Neural cell (in vitro differentiated cells): ENCODE measurements at regions not wholly inside any gene's neighbourhood (a gene's known extent, or its start where the extent isn't known, plus 50 kb on each side); places are given as distances from the start of the nearest gene placed in this dataset.

Source experiments
- EZH2 ChIP-seq: fragments of 200-600, 300-800 bp; shearing (Covaris generic), sonication (generic); IDR thresholded peaks from 2 replicates; pipeline ENCODE4 v1.6.1; 2014; ENCODE audit warnings: antibody characterized with exemption, low read length, borderline replicate concordance, mild to moderate bottlenecking; ENCODE audit not compliant: insufficient read depth, poor library complexity, severe bottlenecking
- MXI1 ChIP-seq: fragments of 450-650 bp; conservative IDR thresholded peaks from 2 replicates; pipeline ENCODE4 v1.6.1; 2014; ENCODE audit warnings: antibody characterized with exemption, mild to moderate bottlenecking; ENCODE audit not compliant: poor library complexity, severe bottlenecking
- POLR2AphosphoS5 ChIP-seq: IDR thresholded peaks from 2 replicates; pipeline ENCODE4 v1.6.1; 2012
- SMC3 ChIP-seq: fragments of 450-650 bp; conservative IDR thresholded peaks from 2 replicates; pipeline ENCODE4 v1.6.1; 2014; ENCODE audit warnings: antibody characterized with exemption, mild to moderate bottlenecking, moderate library complexity; ENCODE audit not compliant: poor library complexity
- TF ChIP-seq, protein P1 (sequence below): fragments of 450-650 bp; IDR thresholded peaks from 2 replicates; pipeline ENCODE4 v1.5.1; 2014; ENCODE audit warnings: antibody characterized with exemption, mild to moderate bottlenecking, moderate library complexity; ENCODE audit not compliant: poor library complexity, severe bottlenecking
- TF ChIP-seq, protein P2 (sequence below): IDR thresholded peaks from 2 replicates; pipeline ENCODE4 v1.6.1; 2012; ENCODE audit warnings: borderline replicate concordance

GRCh38 chr2:39584283-39584965 lies 81.3 kb upstream of the TMEM178A start:
- TF ChIP-seq MXI1: no peak
- TF ChIP-seq, protein P1, sequence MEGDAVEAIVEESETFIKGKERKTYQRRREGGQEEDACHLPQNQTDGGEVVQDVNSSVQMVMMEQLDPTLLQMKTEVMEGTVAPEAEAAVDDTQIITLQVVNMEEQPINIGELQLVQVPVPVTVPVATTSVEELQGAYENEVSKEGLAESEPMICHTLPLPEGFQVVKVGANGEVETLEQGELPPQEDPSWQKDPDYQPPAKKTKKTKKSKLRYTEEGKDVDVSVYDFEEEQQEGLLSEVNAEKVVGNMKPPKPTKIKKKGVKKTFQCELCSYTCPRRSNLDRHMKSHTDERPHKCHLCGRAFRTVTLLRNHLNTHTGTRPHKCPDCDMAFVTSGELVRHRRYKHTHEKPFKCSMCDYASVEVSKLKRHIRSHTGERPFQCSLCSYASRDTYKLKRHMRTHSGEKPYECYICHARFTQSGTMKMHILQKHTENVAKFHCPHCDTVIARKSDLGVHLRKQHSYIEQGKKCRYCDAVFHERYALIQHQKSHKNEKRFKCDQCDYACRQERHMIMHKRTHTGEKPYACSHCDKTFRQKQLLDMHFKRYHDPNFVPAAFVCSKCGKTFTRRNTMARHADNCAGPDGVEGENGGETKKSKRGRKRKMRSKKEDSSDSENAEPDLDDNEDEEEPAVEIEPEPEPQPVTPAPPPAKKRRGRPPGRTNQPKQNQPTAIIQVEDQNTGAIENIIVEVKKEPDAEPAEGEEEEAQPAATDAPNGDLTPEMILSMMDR: no peak
- TF ChIP-seq SMC3: no peak
- no peak for TF ChIP-seq EZH2
- peak; percentile 17 for TF ChIP-seq POLR2AphosphoS5
- TF ChIP-seq, protein P2, sequence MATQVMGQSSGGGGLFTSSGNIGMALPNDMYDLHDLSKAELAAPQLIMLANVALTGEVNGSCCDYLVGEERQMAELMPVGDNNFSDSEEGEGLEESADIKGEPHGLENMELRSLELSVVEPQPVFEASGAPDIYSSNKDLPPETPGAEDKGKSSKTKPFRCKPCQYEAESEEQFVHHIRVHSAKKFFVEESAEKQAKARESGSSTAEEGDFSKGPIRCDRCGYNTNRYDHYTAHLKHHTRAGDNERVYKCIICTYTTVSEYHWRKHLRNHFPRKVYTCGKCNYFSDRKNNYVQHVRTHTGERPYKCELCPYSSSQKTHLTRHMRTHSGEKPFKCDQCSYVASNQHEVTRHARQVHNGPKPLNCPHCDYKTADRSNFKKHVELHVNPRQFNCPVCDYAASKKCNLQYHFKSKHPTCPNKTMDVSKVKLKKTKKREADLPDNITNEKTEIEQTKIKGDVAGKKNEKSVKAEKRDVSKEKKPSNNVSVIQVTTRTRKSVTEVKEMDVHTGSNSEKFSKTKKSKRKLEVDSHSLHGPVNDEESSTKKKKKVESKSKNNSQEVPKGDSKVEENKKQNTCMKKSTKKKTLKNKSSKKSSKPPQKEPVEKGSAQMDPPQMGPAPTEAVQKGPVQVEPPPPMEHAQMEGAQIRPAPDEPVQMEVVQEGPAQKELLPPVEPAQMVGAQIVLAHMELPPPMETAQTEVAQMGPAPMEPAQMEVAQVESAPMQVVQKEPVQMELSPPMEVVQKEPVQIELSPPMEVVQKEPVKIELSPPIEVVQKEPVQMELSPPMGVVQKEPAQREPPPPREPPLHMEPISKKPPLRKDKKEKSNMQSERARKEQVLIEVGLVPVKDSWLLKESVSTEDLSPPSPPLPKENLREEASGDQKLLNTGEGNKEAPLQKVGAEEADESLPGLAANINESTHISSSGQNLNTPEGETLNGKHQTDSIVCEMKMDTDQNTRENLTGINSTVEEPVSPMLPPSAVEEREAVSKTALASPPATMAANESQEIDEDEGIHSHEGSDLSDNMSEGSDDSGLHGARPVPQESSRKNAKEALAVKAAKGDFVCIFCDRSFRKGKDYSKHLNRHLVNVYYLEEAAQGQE: no peak
